ENCODE measurements at regions not wholly inside any gene's neighbourhood (a gene's known extent, or its start where the extent isn't known, plus 50 kb on each side); places are given as distances from the start of the nearest gene placed in this dataset.

DNA sequence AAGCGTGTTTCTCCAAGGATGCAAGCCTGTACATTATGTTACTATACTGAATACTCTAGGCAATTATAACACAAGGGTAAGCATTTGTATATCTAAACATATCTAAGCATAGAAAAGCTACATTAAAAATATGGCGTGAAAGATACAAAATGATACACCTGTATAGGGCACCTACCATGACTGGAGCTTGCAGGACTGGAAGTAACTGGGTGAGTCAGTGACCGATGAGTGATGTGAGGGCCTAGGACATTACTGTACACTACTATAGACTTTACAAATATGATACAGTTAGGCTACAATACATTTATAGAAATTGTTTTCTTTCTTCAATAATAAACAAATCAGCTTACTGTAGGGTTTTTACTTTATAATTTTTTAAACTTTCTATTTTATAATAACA, 1127.2 kb upstream of the LRRN3 start:
- peaks cover 0 to 10% (median 2%) of the 10 kb centered on the region in 7 donors for H3K9me3 Mint-ChIP-seq
- Histone ChIP-seq H3K4me3 (replicated peaks in 1 of 3; ENCODE audit: low read depth in 2 of 3, low read length in 3 of 3) (no peak overlapping the region), H3K9ac (ENCODE audit: insufficient read depth, low read length, poor library complexity, severe bottlenecking) (no peak overlapping the region), H3K4me1 (ENCODE audit: control insufficient read depth in 1 of 2, insufficient read depth in 2 of 2, low read length in 2 of 2) (no peaks in the 10 kb centered on the region), H3K27me3 (ENCODE audit: control insufficient read depth in 2 of 2, insufficient read depth in 2 of 2, low read length in 2 of 2) (no peaks in the 10 kb centered on the region), H3K27ac (ENCODE audit: low read depth in 1 of 2, low read length in 2 of 2) (no peak overlapping the region), H3K36me3 (replicated peaks in 1 of 2; ENCODE audit: control insufficient read depth in 1 of 2, insufficient read depth in 2 of 2, low read length in 2 of 2) (no peaks in the 10 kb centered on the region), H3K4me2 (replicated peaks; ENCODE audit: extremely low read depth, low read length, poor library complexity, severe bottlenecking) (no peak overlapping the region), H2AFZ (ENCODE audit: insufficient read depth, low read depth, low read length, poor library complexity, severe bottlenecking) (no peak overlapping the region), H3K79me2 (ENCODE audit: insufficient read depth, low read length) (no peaks in the 10 kb centered on the region), H4K20me1 (ENCODE audit: insufficient read depth, low read length) (no peaks in the 10 kb centered on the region), H3K9me3 (replicated peaks in 1 of 2; ENCODE audit: control insufficient read depth in 1 of 2, insufficient read depth in 1 of 2, low read length in 2 of 2) (peaks cover 10 to 24% of the 10 kb centered on the region in 2 donors)
- H3K27ac Mint-ChIP-seq: no peak overlapping the region
- TF ChIP-seq, protein P1, sequence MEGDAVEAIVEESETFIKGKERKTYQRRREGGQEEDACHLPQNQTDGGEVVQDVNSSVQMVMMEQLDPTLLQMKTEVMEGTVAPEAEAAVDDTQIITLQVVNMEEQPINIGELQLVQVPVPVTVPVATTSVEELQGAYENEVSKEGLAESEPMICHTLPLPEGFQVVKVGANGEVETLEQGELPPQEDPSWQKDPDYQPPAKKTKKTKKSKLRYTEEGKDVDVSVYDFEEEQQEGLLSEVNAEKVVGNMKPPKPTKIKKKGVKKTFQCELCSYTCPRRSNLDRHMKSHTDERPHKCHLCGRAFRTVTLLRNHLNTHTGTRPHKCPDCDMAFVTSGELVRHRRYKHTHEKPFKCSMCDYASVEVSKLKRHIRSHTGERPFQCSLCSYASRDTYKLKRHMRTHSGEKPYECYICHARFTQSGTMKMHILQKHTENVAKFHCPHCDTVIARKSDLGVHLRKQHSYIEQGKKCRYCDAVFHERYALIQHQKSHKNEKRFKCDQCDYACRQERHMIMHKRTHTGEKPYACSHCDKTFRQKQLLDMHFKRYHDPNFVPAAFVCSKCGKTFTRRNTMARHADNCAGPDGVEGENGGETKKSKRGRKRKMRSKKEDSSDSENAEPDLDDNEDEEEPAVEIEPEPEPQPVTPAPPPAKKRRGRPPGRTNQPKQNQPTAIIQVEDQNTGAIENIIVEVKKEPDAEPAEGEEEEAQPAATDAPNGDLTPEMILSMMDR (IDR thresholded peaks at IDR 0.05): no peak
- intact Hi-C loops (cut with micrococcal nuclease): no loop called here
- DNase-seq: no peak
- H3K27me3 Mint-ChIP-seq (ENCODE audit: low read depth in 3 of 3): no peaks in the 10 kb centered on the region
- H3K36me3 Mint-ChIP-seq: no peaks in the 10 kb centered on the region
- no peaks in the 10 kb centered on the region for H3K4me1 Mint-ChIP-seq
- no CpG with 5 or more reads among the region's 3 CpGs for WGBS (ENCODE audit: insufficient coverage)
- H3K4me3 Mint-ChIP-seq: no peak overlapping the region

DNA sequence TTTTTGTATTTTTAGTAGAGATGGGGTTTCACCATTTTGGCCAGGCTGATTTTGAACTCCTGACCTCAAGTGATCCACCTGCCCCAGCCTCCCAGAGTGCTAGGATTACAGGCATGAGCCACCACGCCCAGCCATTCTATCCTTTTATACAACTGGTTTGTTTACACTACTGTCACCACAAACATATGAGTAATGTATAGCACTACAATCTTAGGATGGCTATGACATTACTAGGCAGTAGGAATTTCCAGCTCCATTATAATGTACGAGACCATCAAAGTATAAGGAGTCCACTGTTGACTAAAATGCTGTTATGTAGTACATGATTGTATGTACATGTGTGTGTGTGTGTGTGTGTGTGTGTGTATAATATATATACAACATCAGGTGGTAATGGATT, 1126.1 kb upstream of the LRRN3 start:
- Histone ChIP-seq H3K27ac (ENCODE audit: low read depth in 1 of 2, low read length in 2 of 2) (no peak overlapping the region), H3K4me1 (ENCODE audit: control insufficient read depth in 1 of 2, insufficient read depth in 2 of 2, low read length in 2 of 2) (no peaks in the 10 kb centered on the region), H3K9ac (ENCODE audit: insufficient read depth, low read length, poor library complexity, severe bottlenecking) (no peak overlapping the region), H3K36me3 (replicated peaks in 1 of 2; ENCODE audit: control insufficient read depth in 1 of 2, insufficient read depth in 2 of 2, low read length in 2 of 2) (no peaks in the 10 kb centered on the region), H3K79me2 (ENCODE audit: insufficient read depth, low read length) (no peaks in the 10 kb centered on the region), H3K9me3 (replicated peaks in 1 of 2; ENCODE audit: control insufficient read depth in 1 of 2, insufficient read depth in 1 of 2, low read length in 2 of 2) (peaks cover 3 to 20% of the 10 kb centered on the region in 2 donors), H4K20me1 (ENCODE audit: insufficient read depth, low read length) (no peaks in the 10 kb centered on the region), H3K4me3 (replicated peaks in 1 of 3; ENCODE audit: low read depth in 2 of 3, low read length in 3 of 3) (no peak overlapping the region), H2AFZ (ENCODE audit: insufficient read depth, low read depth, low read length, poor library complexity, severe bottlenecking) (no peak overlapping the region), H3K27me3 (ENCODE audit: control insufficient read depth in 2 of 2, insufficient read depth in 2 of 2, low read length in 2 of 2) (no peaks in the 10 kb centered on the region), H3K4me2 (replicated peaks; ENCODE audit: extremely low read depth, low read length, poor library complexity, severe bottlenecking) (no peak overlapping the region)
- H3K36me3 Mint-ChIP-seq: no peaks in the 10 kb centered on the region
- intact Hi-C loops (cut with micrococcal nuclease): no loop called here
- no peak overlapping the region for H3K4me3 Mint-ChIP-seq
- H3K9me3 Mint-ChIP-seq: peaks cover 0 to 7% (median 2%) of the 10 kb centered on the region in 7 donors
- no CpG with 5 or more reads among the region's 2 CpGs for WGBS (ENCODE audit: insufficient coverage)
- no peaks in the 10 kb centered on the region for H3K4me1 Mint-ChIP-seq
- no peak overlapping the region for H3K27ac Mint-ChIP-seq
- no peaks in the 10 kb centered on the region for H3K27me3 Mint-ChIP-seq (ENCODE audit: low read depth in 3 of 3)
- no peak for DNase-seq
- TF ChIP-seq, protein P1 (IDR thresholded peaks at IDR 0.05): no peak
